Epithelial cell of proximal tubule (primary cell): ENCODE measurements at regions not wholly inside any gene's neighbourhood (a gene's known extent, or its start where the extent isn't known, plus 50 kb on each side); places are given as distances from the start of the nearest gene placed in this dataset.
"Not testable (repeated sequence)": the region's sequence is repeated elsewhere in the genome, so short reads cannot be mapped to it uniquely, and the experiment has no call there.

ENCODE experiments used
- DNase-seq: peaks from one replicate; pipeline ENCODE4 v3.0.0-alpha.2; 2011; ENCODE audit warnings: low read depth
- H3K4me3 ChIP-seq: 2 replicates; pipeline ENCODE4 v1.5.1; 2011; ENCODE audit warnings: low read depth, mild to moderate bottlenecking, low read length
- CTCF ChIP-seq: conservative IDR thresholded peaks from 2 replicates; pipeline ENCODE4 v1.5.1; 2012; ENCODE audit warnings: low read depth, mild to moderate bottlenecking, low read length

GRCh38 chr6:141956868-141957267 lies 175.9 kb upstream of the GJE1 start:
- no peak for TF ChIP-seq CTCF

GRCh38 chr6:141956046-141956761 lies 176.5 kb upstream of the GJE1 start:
- DNase-seq: peak; percentile 52
- TF ChIP-seq CTCF: no peak
- H3K4me3 ChIP-seq: no peak overlapping the region

More at GRCh38 chr6:141956868-141957267, 175.9 kb upstream of the GJE1 start:
- no peak for DNase-seq
- no peak overlapping the region for H3K4me3 ChIP-seq

GRCh38 chr6:141953072-141953471 lies 179.7 kb upstream of the GJE1 start:
- no peak for DNase-seq
- no peak overlapping the region for H3K4me3 ChIP-seq
- TF ChIP-seq CTCF: no peak

- no peak for DNase-seq
- H3K4me3 ChIP-seq: no peak overlapping the region
- no peak for TF ChIP-seq CTCF
These were observed 186.2 kb upstream of the GJE1 start for GRCh38 chr6:141946502-141946901.

GRCh38 chr6:141938664-141939063 lies 194.1 kb upstream of the GJE1 start:
- no peak for DNase-seq
- no peak for TF ChIP-seq CTCF
- no peak overlapping the region for H3K4me3 ChIP-seq

GRCh38 chr6:141932685-141933084 lies 200.0 kb upstream of the GJE1 start:
- H3K4me3 ChIP-seq: no peak overlapping the region
- TF ChIP-seq CTCF: no peak
- DNase-seq: no peak

- DNase-seq, H3K4me3 ChIP-seq: not testable (repeated sequence)
These were observed 206.4 kb upstream of the GJE1 start for GRCh38 chr6:141926200-141926900.
